ENCODE measurements at regions not wholly inside any gene's neighbourhood (a gene's known extent, or its start where the extent isn't known, plus 50 kb on each side); places are given as distances from the start of the nearest gene placed in this dataset.

GRCh38 chr6:40760887-40761286 is 173.7 kb upstream of the LRFN2 start:
- TF ChIP-seq CTCF (conservative IDR thresholded peaks at IDR 0.05 in 1 of 2, IDR thresholded peaks at IDR 0.05 in 1 of 2; ENCODE audit: extremely low read depth in 1 of 2, insufficient read depth in 1 of 2, low read depth in 1 of 2, low read length in 2 of 2) (no peak), EZH2 (IDR thresholded peaks at IDR 0.05; ENCODE audit: borderline replicate concordance, low read length) (no peak)

Data from mammary epithelial cell (primary cell).